AG04450 (cell line): ENCODE measurements at regions not wholly inside any gene's neighbourhood (a gene's known extent, or its start where the extent isn't known, plus 50 kb on each side); places are given as distances from the start of the nearest gene placed in this dataset.

Source experiments
- CTCF ChIA-PET: fragments of 300-600, 350-600 bp; formaldehyde crosslinking; extraction: SDS; loops from one replicate; lab custom pipeline; 2022; ENCODE audit warnings: antibody characterized with exemption, inconsistent platforms; lab: Charles Lee
- POLR2A ChIA-PET: fragments of 350-600 bp; formaldehyde crosslinking; extraction: SDS; loops from one replicate; lab custom pipeline; 2021; ENCODE audit warnings: antibody characterized with exemption, inconsistent platforms; lab: Yijun Ruan, JAX
- DNase-seq: peaks from one replicate; pipeline ENCODE4 v3.0.0-alpha.2; 2011; ENCODE audit warnings: low read depth, low spot score
- H3K27ac ChIP-seq: one replicate; pipeline ENCODE4 v1.5.1; 2012; ENCODE audit warnings: low read depth, low read length, control low read depth
- H3K27me3 ChIP-seq: one replicate; pipeline ENCODE4 v1.6.0; 2012; ENCODE audit warnings: low read length; ENCODE audit not compliant: control insufficient read depth, insufficient read depth
- H3K4me3 ChIP-seq: 2 replicates; pipeline ENCODE4 v1.5.1; 2011; ENCODE audit warnings: mild to moderate bottlenecking, low read depth, low read length, control low read depth
- H3K9me3 ChIP-seq: 2 replicates; pipeline ENCODE4 v1.5.1; 2012; ENCODE audit warnings: low read length; ENCODE audit not compliant: control insufficient read depth, insufficient read depth
- CTCF ChIP-seq: IDR thresholded peaks from 2 replicates; pipeline ENCODE4 v1.5.1; 2011; ENCODE audit warnings: low read depth, low read length, control low read depth, inconsistent platforms

GRCh38 chr13:30850204-30850866, 55.7 kb upstream of the MEDAG start:
- DNase-seq, result no peak
- ChIA-PET POLR2A (no interaction called here), CTCF (interaction anchor here (1.9 kb wide), 1 partner anchor 194 kb away, joined by 10 read pairs; no protein-coding TSS in a partner anchor)
- no peaks in the 10 kb centered on the region for H3K27me3 ChIP-seq
- H3K9me3 ChIP-seq, result peaks cover 3% of the 10 kb centered on the region
- TF ChIP-seq CTCF, result no peak
- H3K4me3 ChIP-seq, result no peak overlapping the region
- no peak overlapping the region for H3K27ac ChIP-seq

- H3K4me3 ChIP-seq, result no peak overlapping the region
- H3K27ac ChIP-seq, result no peak overlapping the region
- ChIA-PET CTCF (no interaction called here), POLR2A (no interaction called here)
- no peaks in the 10 kb centered on the region for H3K27me3 ChIP-seq
- no peak for DNase-seq
- no peak for TF ChIP-seq CTCF
- peaks cover 3% of the 10 kb centered on the region for H3K9me3 ChIP-seq
Measured at GRCh38 chr13:30850867-30851211, 55.2 kb upstream of the MEDAG start.

GRCh38 chr13:30851697-30852096, 54.4 kb upstream of the MEDAG start:
- H3K9me3 ChIP-seq, result peaks cover 3% of the 10 kb centered on the region
- ChIA-PET CTCF (no interaction called here), POLR2A (no interaction called here)
- no peak for TF ChIP-seq CTCF
- no peaks in the 10 kb centered on the region for H3K27me3 ChIP-seq
- no peak for DNase-seq
- H3K27ac ChIP-seq, result no peak overlapping the region
- H3K4me3 ChIP-seq, result no peak overlapping the region

- H3K27me3 ChIP-seq, result no peaks in the 10 kb centered on the region
- H3K27ac ChIP-seq, result no peak overlapping the region
- peaks cover 10% of the 10 kb centered on the region for H3K9me3 ChIP-seq
- no peak for DNase-seq
- ChIA-PET POLR2A (interaction anchor here (0.6 kb wide), 1 partner anchor 65 kb away, joined by 3 read pairs; no protein-coding TSS in a partner anchor), CTCF (interaction anchor here (1.1 to 3.0 kb wide), 2 partner anchors 10 to 94 kb away, joined by 3 to 23 read pairs; no protein-coding TSS in a partner anchor)
- H3K4me3 ChIP-seq, result no peak overlapping the region
- no peak for TF ChIP-seq CTCF
Measured at GRCh38 chr13:30855569-30855968, 50.5 kb upstream of the MEDAG start.

- ChIA-PET CTCF (interaction anchor here (0.6 to 3.0 kb wide), 3 partner anchors 9 to 94 kb away, joined by 3 to 23 read pairs (median 3); no protein-coding TSS in a partner anchor), POLR2A (interaction anchor here (1.2 kb wide), 1 partner anchor 10 kb away, joined by 3 read pairs; no protein-coding TSS in a partner anchor)
- no peak for DNase-seq
- peaks cover 10% of the 10 kb centered on the region for H3K9me3 ChIP-seq
- no peak overlapping the region for H3K27ac ChIP-seq
- H3K4me3 ChIP-seq, result no peak overlapping the region
- H3K27me3 ChIP-seq, result no peaks in the 10 kb centered on the region
- no peak for TF ChIP-seq CTCF
Measured at GRCh38 chr13:30856005-30856790, 49.9 kb upstream of the MEDAG start.
